Esophagus squamous epithelium (tissue), 4 donors: ENCODE measurements at regions not wholly inside any gene's neighbourhood (a gene's known extent, or its start where the extent isn't known, plus 50 kb on each side); places are given as distances from the start of the nearest gene placed in this dataset.

Source experiments
- CTCF ChIP-seq, 6 experiments: fragments of 450-650 bp in 4 of 6; fragments of 200-600 bp in 2 of 6; sonication (generic) in 2 of 6; IDR thresholded peaks; one replicate each; pipeline ENCODE4 v1.5.1; 2016 to 2019; ENCODE audit warnings: antibody characterized with exemption in 6 of 6, mild to moderate bottlenecking in 4 of 6, moderate library complexity in 4 of 6
- POLR2A ChIP-seq, 4 donors: fragments of 450-650 bp; IDR thresholded peaks; one replicate each; pipeline ENCODE4 v1.6.1; 2017; ENCODE audit warnings: antibody characterized with exemption in 4 of 4, mild to moderate bottlenecking in 4 of 4, moderate library complexity in 3 of 4

GRCh38 chr18:68469049-68469625 lies 245.8 kb downstream of the TMX3 start:
- no peak for TF ChIP-seq CTCF (IDR thresholded peaks at IDR 0.05)
- TF ChIP-seq POLR2A (IDR thresholded peaks at IDR 0.05): no peak
